ENCODE measurements at regions not wholly inside any gene's neighbourhood (a gene's known extent, or its start where the extent isn't known, plus 50 kb on each side); places are given as distances from the start of the nearest gene placed in this dataset.

GRCh38 chr15:37576952-37577351, 357.5 kb upstream of the TMCO5A start:
- H3K4me1 ChIP-seq: no peaks in the 10 kb centered on the region
- no peak for DNase-seq
- TF ChIP-seq CTCF (IDR thresholded peaks at IDR 0.05) (no peak), POLR2A (IDR thresholded peaks at IDR 0.05) (no peak)
- no peak overlapping the region for H3K4me3 ChIP-seq
- H3K36me3 ChIP-seq: no peaks in the 10 kb centered on the region
- no peaks in the 10 kb centered on the region for H3K27me3 ChIP-seq
- H3K27ac ChIP-seq: no peak overlapping the region
- H3K9me3 ChIP-seq: peaks cover 0 to under 1% (median 0%) of the 10 kb centered on the region in 4 donors

GRCh38 chr15:37581866-37582532, 352.4 kb upstream of the TMCO5A start:
- H3K4me3 ChIP-seq: no peak overlapping the region
- DNase-seq: no peak
- H3K9me3 ChIP-seq: peaks cover 0 to 7% (median 0%) of the 10 kb centered on the region in 4 donors

GRCh38 chr15:37582852-37583251, 351.6 kb upstream of the TMCO5A start:
- H3K27ac ChIP-seq: no peak overlapping the region

More at GRCh38 chr15:37581866-37582532, 352.4 kb upstream of the TMCO5A start:
- no peak for TF ChIP-seq CTCF (IDR thresholded peaks at IDR 0.05)
- TF ChIP-seq POLR2A (IDR thresholded peaks at IDR 0.05): no peak
- no peak overlapping the region for H3K27ac ChIP-seq
- H3K36me3 ChIP-seq: no peaks in the 10 kb centered on the region
- H3K4me1 ChIP-seq: no peaks in the 10 kb centered on the region
- H3K27me3 ChIP-seq: no peaks in the 10 kb centered on the region

GRCh38 chr15:37586011-37586583, 348.3 kb upstream of the TMCO5A start:
- H3K27me3 ChIP-seq: no peaks in the 10 kb centered on the region

More at GRCh38 chr15:37582852-37583251, 351.6 kb upstream of the TMCO5A start:
- Histone ChIP-seq H3K4me3 (no peak overlapping the region), H3K9me3 (peaks cover 0 to 7% (median 0%) of the 10 kb centered on the region in 4 donors), H3K36me3 (no peaks in the 10 kb centered on the region), H3K4me1 (no peaks in the 10 kb centered on the region), H3K27me3 (no peaks in the 10 kb centered on the region)
- DNase-seq: no peak
- TF ChIP-seq CTCF (IDR thresholded peaks at IDR 0.05) (no peak), POLR2A (IDR thresholded peaks at IDR 0.05) (no peak)

GRCh38 chr15:37586976-37587375, 347.5 kb upstream of the TMCO5A start:
- no peaks in the 10 kb centered on the region for H3K36me3 ChIP-seq
- H3K27me3 ChIP-seq: no peaks in the 10 kb centered on the region
- H3K9me3 ChIP-seq: peaks cover 0 to 6% (median 0%) of the 10 kb centered on the region in 4 donors
- no peak for DNase-seq
- no peak for TF ChIP-seq CTCF (IDR thresholded peaks at IDR 0.05)
- no peak for TF ChIP-seq POLR2A (IDR thresholded peaks at IDR 0.05)
- H3K4me3 ChIP-seq: no peak overlapping the region
- no peak overlapping the region for H3K27ac ChIP-seq
- H3K4me1 ChIP-seq: no peaks in the 10 kb centered on the region

More at GRCh38 chr15:37586011-37586583, 348.3 kb upstream of the TMCO5A start:
- Histone ChIP-seq H3K27ac (no peak overlapping the region), H3K36me3 (no peaks in the 10 kb centered on the region), H3K4me1 (no peaks in the 10 kb centered on the region), H3K9me3 (peaks cover 0 to 7% (median 0%) of the 10 kb centered on the region in 4 donors), H3K4me3 (no peak overlapping the region)
- no peak for DNase-seq
- TF ChIP-seq POLR2A (IDR thresholded peaks at IDR 0.05): no peak
- no peak for TF ChIP-seq CTCF (IDR thresholded peaks at IDR 0.05)
